Spleen (tissue), 11 donors: ENCODE measurements at regions not wholly inside any gene's neighbourhood (a gene's known extent, or its start where the extent isn't known, plus 50 kb on each side); places are given as distances from the start of the nearest gene placed in this dataset.

ENCODE experiments used
- DNase-seq: peaks from one replicate; pipeline ENCODE4 v3.0.0-alpha.2; 2020
- H3K27ac ChIP-seq, 8 donors: fragments of 200-600 bp; sonication (generic) in 7 of 8; 1 replicate in 4 of 8; 2 replicates in 4 of 8; pipeline versions ENCODE4 v1.5.0 to v1.8.0; 2016 to 2021; ENCODE audit warnings: inconsistent platforms in 4 of 8, mild to moderate bottlenecking in 4 of 8, moderate library complexity in 1 of 8
- H3K27me3 ChIP-seq, 7 donors: fragments of 200-600 bp; sonication (generic) in 6 of 7; replicated peaks in 1 of 7; 1 replicate in 4 of 7; 2 replicates in 3 of 7; pipeline versions ENCODE4 v1.5.0 to v1.8.0; 2016 to 2021; ENCODE audit warnings: inconsistent platforms in 3 of 7, mild to moderate bottlenecking in 1 of 7
- H3K36me3 ChIP-seq, 6 donors: fragments of 200-600 bp; sonication (generic) in 5 of 6; 1 replicate in 4 of 6; 2 replicates in 2 of 6; pipeline versions ENCODE4 v1.5.0 to v1.8.0; 2016 to 2021; ENCODE audit warnings: inconsistent platforms in 2 of 6
- H3K4me1 ChIP-seq, 6 donors: fragments of 200-600 bp; sonication (generic) in 5 of 6; 1 replicate in 3 of 6; 2 replicates in 3 of 6; pipeline versions ENCODE4 v1.5.0 to v1.8.0; 2016 to 2021; ENCODE audit warnings: inconsistent platforms in 3 of 6
- H3K4me3 ChIP-seq, 8 donors: fragments of 200-600 bp; sonication (generic) in 7 of 8; 1 replicate in 4 of 8; 2 replicates in 4 of 8; pipeline versions ENCODE4 v1.5.0 to v1.8.0; 2016 to 2021; ENCODE audit warnings: inconsistent platforms in 4 of 8, mild to moderate bottlenecking in 4 of 8, moderate library complexity in 2 of 8
- H3K9me3 ChIP-seq, 8 donors: fragments of 200-600 bp; sonication (generic) in 7 of 8; 1 replicate in 4 of 8; 2 replicates in 4 of 8; pipeline versions ENCODE4 v1.5.0 to v1.8.0; 2016 to 2021; ENCODE audit warnings: inconsistent platforms in 4 of 8
- CTCF ChIP-seq, 11 experiments: fragments of 200-600 bp in 7 of 11; fragments of 450-650 bp in 4 of 11; sonication (generic) in 4 of 11; IDR thresholded peaks in 8 of 11; conservative IDR thresholded peaks in 3 of 11; 1 replicate in 7 of 11; 2 replicates in 4 of 11; pipeline versions ENCODE4 v1.4.0 to v1.8.0; 2016 to 2021; ENCODE audit warnings: antibody characterized with exemption in 11 of 11, inconsistent platforms in 4 of 11, mild to moderate bottlenecking in 1 of 11
- POLR2A ChIP-seq, 3 donors: fragments of 450-650 bp; IDR thresholded peaks; one replicate each; pipeline ENCODE4 v1.5.1; 2017; ENCODE audit warnings: antibody characterized with exemption in 3 of 3, mild to moderate bottlenecking in 1 of 3
- POLR2AphosphoS5 ChIP-seq, 3 donors: sonication (generic); formaldehyde crosslinking; IDR thresholded peaks; one replicate each; pipeline ENCODE4 v1.5.1; 2017; ENCODE audit warnings: antibody characterized with exemption in 3 of 3
- WGBS, 5 donors: extraction: QIAGEN DNeasy Blood & Tissue Kit in 3 of 5; methylation state at CpG; one replicate each; pipeline versions ENCODE4 v1.1.5 to v1.1.7; 2013 to 2018; 5-methylcytosine and 5-hydroxymethylcytosine counted together
- intact Hi-C: fragments of 100-400 bp; cut with DNase I; formaldehyde crosslinking; loops from one replicate; pipeline ENCODE4 v1.15.0; 2023; ENCODE audit warnings: low total_unique reads
- donor health status: healthy with polysubstance abuse.
- donor health status: DM: no; HTN: no; CAD: no; lungs with moderate emphysema.
- donor health status: DM: no; HTN: no; CAD: no.
- donor health status: Bipolar disorder and iron deficiency.
- donor health status: healthy.
- donor health status: DM: no; HTN: no; CAD: no.
- donor health status: DM: yes; HTN: yes; CAD: no.

- Histone ChIP-seq H3K36me3 (no peaks in the 10 kb centered on the region), H3K27ac (no peak overlapping the region), H3K4me3 (no peak overlapping the region), H3K9me3 (peaks cover 0 to 25% (median 18%) of the 10 kb centered on the region in 8 donors), H3K4me1 (no peaks in the 10 kb centered on the region), H3K27me3 (no peaks in the 10 kb centered on the region)
- no peak for DNase-seq
- intact Hi-C loops: no loop called here
- 0 to 37% (median 0%) methylated on average over 1 of the region's 1 CpG for WGBS, 5 donors
- TF ChIP-seq CTCF (IDR thresholded peaks at IDR 0.05 in 8 of 11, conservative IDR thresholded peaks at IDR 0.05 in 3 of 11): no peak
- TF ChIP-seq POLR2A (IDR thresholded peaks at IDR 0.05): no peak
- TF ChIP-seq POLR2AphosphoS5 (IDR thresholded peaks at IDR 0.05): no peak
Observed at GRCh38 chr4:117676153-117676552, 358.1 kb upstream of the NDST3 start.

- Histone ChIP-seq H3K9me3 (peaks cover 0 to 25% (median 18%) of the 10 kb centered on the region in 8 donors), H3K4me3 (no peak overlapping the region), H3K27me3 (no peaks in the 10 kb centered on the region), H3K4me1 (no peaks in the 10 kb centered on the region), H3K27ac (no peak overlapping the region), H3K36me3 (no peaks in the 10 kb centered on the region)
- intact Hi-C loops: no loop called here
- 73 to 82% (median 74%) methylated on average over 4 of the region's 4 CpGs for WGBS, 5 donors
- no peak for DNase-seq
- TF ChIP-seq POLR2AphosphoS5 (IDR thresholded peaks at IDR 0.05) (no peak), CTCF (IDR thresholded peaks at IDR 0.05 in 8 of 11, conservative IDR thresholded peaks at IDR 0.05 in 3 of 11) (no peak), POLR2A (IDR thresholded peaks at IDR 0.05) (no peak)
Observed at GRCh38 chr4:117678861-117679260, 355.4 kb upstream of the NDST3 start.

DNA sequence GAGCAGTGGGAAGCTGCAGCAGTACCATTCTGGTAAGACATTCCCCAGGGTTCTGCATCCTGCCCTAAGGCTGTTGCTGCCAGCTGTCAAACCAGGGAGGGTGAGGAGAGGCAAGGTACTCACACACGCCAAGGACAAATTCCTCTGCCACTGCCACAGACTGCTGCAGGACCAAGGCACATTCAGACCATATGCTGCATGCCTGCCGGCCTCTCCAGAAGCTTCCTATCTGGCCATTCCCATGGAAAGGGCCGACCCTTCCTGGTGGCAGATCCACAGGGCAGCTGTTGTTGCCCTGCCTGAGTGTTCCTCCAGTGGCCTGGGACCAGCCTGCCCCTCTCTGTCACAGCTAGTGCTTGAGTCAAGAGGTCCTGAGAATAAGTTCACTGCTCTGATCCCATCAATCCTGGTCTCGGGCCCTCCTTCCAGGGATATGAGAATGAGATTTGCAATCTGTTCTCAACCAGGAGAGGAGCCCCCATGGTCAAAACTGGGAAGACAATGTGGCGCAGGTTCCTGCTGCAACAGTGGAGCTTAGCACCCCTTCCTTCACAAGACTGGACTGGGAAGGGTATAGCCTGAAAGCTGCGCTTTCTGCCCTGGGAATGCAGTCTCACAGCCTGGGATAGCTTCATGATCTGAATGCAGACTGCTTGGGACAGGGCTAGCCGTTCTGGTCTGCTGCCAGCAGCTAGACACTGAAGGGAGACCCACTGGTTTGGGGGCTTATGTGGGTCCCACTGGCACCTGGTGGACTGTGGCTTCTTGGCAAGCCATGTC is 342.5 kb upstream of the NDST3 start:
- no peak overlapping the region for H3K27ac ChIP-seq
- WGBS, 5 donors: 79 to 89% (median 80%) methylated on average over 4 to 7 of the region's 7 CpGs
- H3K9me3 ChIP-seq: peaks cover 0 to 17% (median 9%) of the 10 kb centered on the region in 8 donors
- intact Hi-C loops: no loop called here
- no peak overlapping the region for H3K4me3 ChIP-seq
- TF ChIP-seq POLR2AphosphoS5 (IDR thresholded peaks at IDR 0.05) (no peak), CTCF (IDR thresholded peaks at IDR 0.05 in 8 of 11, conservative IDR thresholded peaks at IDR 0.05 in 3 of 11) (no peak), POLR2A (IDR thresholded peaks at IDR 0.05) (no peak)
- no peaks in the 10 kb centered on the region for H3K27me3 ChIP-seq
- H3K36me3 ChIP-seq: no peaks in the 10 kb centered on the region
- no peaks in the 10 kb centered on the region for H3K4me1 ChIP-seq
- no peak for DNase-seq

DNA sequence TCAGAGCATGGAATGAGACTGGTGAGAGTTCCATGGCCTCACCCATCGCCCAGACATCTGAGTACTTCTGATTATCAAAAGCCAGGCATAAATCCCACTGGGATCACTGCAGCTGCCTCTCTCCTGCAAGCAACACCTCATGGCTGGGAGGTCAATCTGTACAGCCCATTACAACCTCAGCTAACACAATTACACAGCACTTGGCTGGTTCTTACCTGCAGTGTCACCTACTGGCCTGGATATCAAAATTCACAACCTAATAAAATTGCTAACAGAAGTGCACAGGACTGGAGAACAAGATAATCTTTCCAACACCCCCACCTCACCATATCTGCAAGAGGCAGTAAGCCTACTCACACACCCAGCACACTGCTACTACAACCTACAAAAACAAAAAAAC is 341.7 kb upstream of the NDST3 start:
- intact Hi-C loops: no loop called here
- DNase-seq: no peak
- Histone ChIP-seq H3K36me3 (no peaks in the 10 kb centered on the region), H3K9me3 (peaks cover 0 to 17% (median 9%) of the 10 kb centered on the region in 8 donors), H3K27me3 (no peaks in the 10 kb centered on the region), H3K27ac (no peak overlapping the region), H3K4me1 (no peaks in the 10 kb centered on the region), H3K4me3 (no peak overlapping the region)
- WGBS, 5 donors: 60 to 90% (median 67%) methylated on average over 1 of the region's 1 CpG
- TF ChIP-seq POLR2A (IDR thresholded peaks at IDR 0.05) (no peak), CTCF (IDR thresholded peaks at IDR 0.05 in 8 of 11, conservative IDR thresholded peaks at IDR 0.05 in 3 of 11) (no peak), POLR2AphosphoS5 (IDR thresholded peaks at IDR 0.05) (no peak)
